CD14-positive monocyte (primary cell): ENCODE measurements at regions not wholly inside any gene's neighbourhood (a gene's known extent, or its start where the extent isn't known, plus 50 kb on each side); places are given as distances from the start of the nearest gene placed in this dataset.

Source experiments
- DNase-seq, 3 donors: peaks; one replicate each; pipeline ENCODE4 v3.0.0-alpha.2; 2011 to 2022
- H2AFZ ChIP-seq: 2 replicates; pipeline ENCODE4 v1.6.0; 2012; ENCODE audit warnings: mild to moderate bottlenecking, low read depth, low read length, inconsistent platforms; ENCODE audit not compliant: insufficient read depth, poor library complexity, severe bottlenecking
- H3K27ac ChIP-seq, 2 donors: 1 replicate in 1 of 2; 2 replicates in 1 of 2; pipeline ENCODE4 v1.5.1; 2012 to 2013; ENCODE audit warnings: low read length in 2 of 2, control low read depth in 1 of 2, inconsistent platforms in 1 of 2, low read depth in 1 of 2, mild to moderate bottlenecking in 1 of 2
- H3K27me3 ChIP-seq, 2 donors: one replicate each; pipeline versions ENCODE4 v1.6.0 to v1.6.1; 2011 to 2013; ENCODE audit warnings: low read length in 2 of 2; ENCODE audit not compliant: control insufficient read depth in 2 of 2, insufficient read depth in 2 of 2
- H3K36me3 ChIP-seq, 2 donors: replicated peaks in 1 of 2; 1 replicate in 1 of 2; 2 replicates in 1 of 2; pipeline versions ENCODE4 v1.5.1 to v1.6.1; 2012 to 2013; ENCODE audit warnings: low read length in 2 of 2, control low read depth in 1 of 2, inconsistent platforms in 1 of 2, mild to moderate bottlenecking in 1 of 2; ENCODE audit not compliant: insufficient read depth in 2 of 2, control insufficient read depth in 1 of 2
- H3K4me1 ChIP-seq, 2 donors: 1 replicate in 1 of 2; 2 replicates in 1 of 2; pipeline versions ENCODE4 v1.5.1 to v1.6.1; 2012 to 2013; ENCODE audit warnings: low read length in 2 of 2, control low read depth in 1 of 2, inconsistent platforms in 1 of 2, mild to moderate bottlenecking in 1 of 2, moderate library complexity in 1 of 2; ENCODE audit not compliant: insufficient read depth in 2 of 2, control insufficient read depth in 1 of 2
- H3K4me2 ChIP-seq: replicated peaks from 2 replicates; pipeline ENCODE3; 2012; ENCODE audit warnings: low read length, moderate library complexity, mild to moderate bottlenecking; ENCODE audit not compliant: poor library complexity, severe bottlenecking; ENCODE audit errors: extremely low read depth
- H3K4me3 ChIP-seq, 3 experiments: fragments of 200-600 bp in 1 of 3; sonication (generic) in 1 of 3; replicated peaks in 1 of 3; 1 replicate in 2 of 3; 2 replicates in 1 of 3; pipeline ENCODE4 v1.5.1; 2011 to 2013; ENCODE audit warnings: low read length in 3 of 3, mild to moderate bottlenecking in 3 of 3, control low read depth in 2 of 3, low read depth in 2 of 3, inconsistent platforms in 1 of 3, moderate library complexity in 1 of 3
- H3K79me2 ChIP-seq: 2 replicates; pipeline ENCODE4 v1.6.0; 2012; ENCODE audit warnings: mild to moderate bottlenecking, control low read depth, inconsistent platforms, low read length, moderate library complexity; ENCODE audit not compliant: insufficient read depth
- H3K9ac ChIP-seq: 2 replicates; pipeline ENCODE4 v1.6.0; 2017; ENCODE audit warnings: low read length, mild to moderate bottlenecking; ENCODE audit not compliant: insufficient read depth, poor library complexity, severe bottlenecking
- H3K9me3 ChIP-seq, 2 donors: replicated peaks in 1 of 2; 1 replicate in 1 of 2; 2 replicates in 1 of 2; pipeline versions ENCODE4 v1.5.1 to v1.6.1; 2012 to 2013; ENCODE audit warnings: low read length in 2 of 2, control low read depth in 1 of 2; ENCODE audit not compliant: control insufficient read depth in 1 of 2, insufficient read depth in 1 of 2
- H4K20me1 ChIP-seq: 2 replicates; pipeline ENCODE4 v1.6.0; 2012; ENCODE audit warnings: mild to moderate bottlenecking, low read length, control low read depth, moderate library complexity; ENCODE audit not compliant: insufficient read depth
- H3K27ac Mint-ChIP-seq, 7 donors: one replicate each; pipeline ENCODE4 v1.8.0; 2020; ENCODE audit warnings: mild to moderate bottlenecking in 7 of 7, mixed read lengths in 7 of 7, moderate library complexity in 6 of 7, inconsistent platforms in 2 of 7
- H3K27me3 Mint-ChIP-seq, 3 donors: one replicate each; pipeline ENCODE4 v1.8.0; 2021 to 2022; ENCODE audit warnings: low read depth in 3 of 3, mild to moderate bottlenecking in 3 of 3, mixed read lengths in 3 of 3, moderate library complexity in 3 of 3, inconsistent platforms in 1 of 3
- H3K36me3 Mint-ChIP-seq, 2 donors: one replicate each; pipeline ENCODE4 v1.8.0; 2020; ENCODE audit warnings: mixed read lengths in 2 of 2, inconsistent platforms in 1 of 2, mild to moderate bottlenecking in 1 of 2
- H3K4me1 Mint-ChIP-seq: one replicate; pipeline ENCODE4 v1.8.0; 2020; ENCODE audit warnings: mild to moderate bottlenecking, mixed read lengths
- H3K4me3 Mint-ChIP-seq, 2 donors: one replicate each; pipeline ENCODE4 v1.8.0; 2020; ENCODE audit warnings: mild to moderate bottlenecking in 2 of 2, mixed read lengths in 2 of 2, moderate library complexity in 1 of 2
- H3K9me3 Mint-ChIP-seq, 7 donors: one replicate each; pipeline ENCODE4 v1.8.0; 2020 to 2022; ENCODE audit warnings: mixed read lengths in 7 of 7, mild to moderate bottlenecking in 6 of 7, moderate library complexity in 6 of 7, inconsistent platforms in 2 of 7
- CTCF ChIP-seq: fragments of 200-600 bp; IDR thresholded peaks from one replicate; pipeline ENCODE4 v1.8.0; 2022; ENCODE audit warnings: antibody characterized with exemption, mild to moderate bottlenecking
- WGBS: methylation state at CpG from one replicate; pipeline ENCODE4 v1.1.5; 2013; ENCODE audit warnings: missing lambda C conversion rate; ENCODE audit not compliant: insufficient coverage; 5-methylcytosine and 5-hydroxymethylcytosine counted together
- intact Hi-C, 2 donors: fragments of 100-400 bp; cut with micrococcal nuclease; formaldehyde crosslinking; loops; one replicate each; pipeline versions ENCODE4 v1.15.0 to v1.15.1; 2023

- Mint-ChIP-seq H3K9me3 (peaks cover 0 to 12% (median 4%) of the 10 kb centered on the region in 7 donors), H3K4me3 (no peak overlapping the region), H3K27ac (peak overlapping the region in 1 of 7 donors; percentile 48), H3K4me1 (peaks cover 2% of the 10 kb centered on the region), H3K27me3 (peaks cover under 1 to 2% (median 2%) of the 10 kb centered on the region in 3 donors), H3K36me3 (no peaks in the 10 kb centered on the region)
- Histone ChIP-seq H3K79me2 (no peaks in the 10 kb centered on the region), H3K36me3 (no peaks in the 10 kb centered on the region), H4K20me1 (no peaks in the 10 kb centered on the region), H3K9ac (no peak overlapping the region), H3K27ac (no peak overlapping the region), H3K4me3 (no peak overlapping the region), H3K27me3 (no peaks in the 10 kb centered on the region), H3K4me1 (no peaks in the 10 kb centered on the region), H3K4me2 (no peak overlapping the region), H2AFZ (no peak overlapping the region), H3K9me3 (no peaks in the 10 kb centered on the region)
- no CpG with 5 or more reads among the region's 4 CpGs for WGBS
- intact Hi-C loops, result no loop called here
- no peak for TF ChIP-seq CTCF
- no peak for DNase-seq
Measured at GRCh38 chr14:55942076-55942654, 176.0 kb upstream of the PELI2 start.

- Histone ChIP-seq H3K9ac (no peak overlapping the region), H3K4me3 (no peak overlapping the region), H3K27me3 (no peaks in the 10 kb centered on the region), H3K27ac (no peak overlapping the region), H4K20me1 (no peaks in the 10 kb centered on the region), H3K4me2 (no peak overlapping the region), H3K79me2 (no peaks in the 10 kb centered on the region), H2AFZ (no peak overlapping the region), H3K4me1 (no peaks in the 10 kb centered on the region), H3K9me3 (no peaks in the 10 kb centered on the region), H3K36me3 (no peaks in the 10 kb centered on the region)
- intact Hi-C loops, result no loop called here
- H3K27ac Mint-ChIP-seq, result no peak overlapping the region
- peaks cover 0 to 12% (median 4%) of the 10 kb centered on the region in 7 donors for H3K9me3 Mint-ChIP-seq
- DNase-seq, result no peak
- peaks cover 2 to 3% (median 2%) of the 10 kb centered on the region in 3 donors for H3K27me3 Mint-ChIP-seq
- no peak overlapping the region for H3K4me3 Mint-ChIP-seq
- TF ChIP-seq CTCF, result no peak
- no peaks in the 10 kb centered on the region for H3K36me3 Mint-ChIP-seq
- peaks cover 2% of the 10 kb centered on the region for H3K4me1 Mint-ChIP-seq
- WGBS, result 100% methylated on average over 1 of the region's 1 CpG
Measured at GRCh38 chr14:55942826-55943225, 175.4 kb upstream of the PELI2 start.
